ENCODE measurements at regions not wholly inside any gene's neighbourhood (a gene's known extent, or its start where the extent isn't known, plus 50 kb on each side); places are given as distances from the start of the nearest gene placed in this dataset.

GRCh38 chr1:77632216-77632615 is 50.2 kb downstream of the ZZZ3 start:
- TF ChIP-seq, protein P1, sequence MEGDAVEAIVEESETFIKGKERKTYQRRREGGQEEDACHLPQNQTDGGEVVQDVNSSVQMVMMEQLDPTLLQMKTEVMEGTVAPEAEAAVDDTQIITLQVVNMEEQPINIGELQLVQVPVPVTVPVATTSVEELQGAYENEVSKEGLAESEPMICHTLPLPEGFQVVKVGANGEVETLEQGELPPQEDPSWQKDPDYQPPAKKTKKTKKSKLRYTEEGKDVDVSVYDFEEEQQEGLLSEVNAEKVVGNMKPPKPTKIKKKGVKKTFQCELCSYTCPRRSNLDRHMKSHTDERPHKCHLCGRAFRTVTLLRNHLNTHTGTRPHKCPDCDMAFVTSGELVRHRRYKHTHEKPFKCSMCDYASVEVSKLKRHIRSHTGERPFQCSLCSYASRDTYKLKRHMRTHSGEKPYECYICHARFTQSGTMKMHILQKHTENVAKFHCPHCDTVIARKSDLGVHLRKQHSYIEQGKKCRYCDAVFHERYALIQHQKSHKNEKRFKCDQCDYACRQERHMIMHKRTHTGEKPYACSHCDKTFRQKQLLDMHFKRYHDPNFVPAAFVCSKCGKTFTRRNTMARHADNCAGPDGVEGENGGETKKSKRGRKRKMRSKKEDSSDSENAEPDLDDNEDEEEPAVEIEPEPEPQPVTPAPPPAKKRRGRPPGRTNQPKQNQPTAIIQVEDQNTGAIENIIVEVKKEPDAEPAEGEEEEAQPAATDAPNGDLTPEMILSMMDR (conservative IDR thresholded peaks at IDR 0.05), result no peak
- no peak overlapping the region; the same call in 1 of the 2 replicates for H3K27ac ChIP-seq

GRCh38 chr1:77631751-77632150 is 50.7 kb downstream of the ZZZ3 start:
- TF ChIP-seq, protein P1 (conservative IDR thresholded peaks at IDR 0.05), result no peak
- no peak overlapping the region for H3K27ac ChIP-seq

DNA sequence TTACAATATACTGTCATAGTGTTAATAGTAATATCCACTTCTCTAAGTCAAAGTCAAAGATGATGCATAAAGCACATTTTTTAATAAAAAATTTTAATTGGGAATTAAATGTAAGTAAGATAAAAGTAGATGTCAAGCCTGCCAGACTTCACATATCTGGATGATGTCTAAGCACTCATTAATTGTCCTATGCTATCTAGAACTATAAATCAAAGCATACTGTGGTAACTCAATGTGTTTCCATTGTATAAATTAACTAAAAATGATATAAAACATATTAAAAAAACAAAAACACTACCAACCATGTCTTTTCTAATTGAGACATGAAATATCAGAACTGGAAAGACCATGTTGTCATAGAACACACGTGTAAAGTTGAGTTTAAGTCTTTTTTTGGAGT is 51.2 kb downstream of the ZZZ3 start:
- no peak overlapping the region for H3K27ac ChIP-seq
- TF ChIP-seq, protein P1 (conservative IDR thresholded peaks at IDR 0.05), result no peak

DNA sequence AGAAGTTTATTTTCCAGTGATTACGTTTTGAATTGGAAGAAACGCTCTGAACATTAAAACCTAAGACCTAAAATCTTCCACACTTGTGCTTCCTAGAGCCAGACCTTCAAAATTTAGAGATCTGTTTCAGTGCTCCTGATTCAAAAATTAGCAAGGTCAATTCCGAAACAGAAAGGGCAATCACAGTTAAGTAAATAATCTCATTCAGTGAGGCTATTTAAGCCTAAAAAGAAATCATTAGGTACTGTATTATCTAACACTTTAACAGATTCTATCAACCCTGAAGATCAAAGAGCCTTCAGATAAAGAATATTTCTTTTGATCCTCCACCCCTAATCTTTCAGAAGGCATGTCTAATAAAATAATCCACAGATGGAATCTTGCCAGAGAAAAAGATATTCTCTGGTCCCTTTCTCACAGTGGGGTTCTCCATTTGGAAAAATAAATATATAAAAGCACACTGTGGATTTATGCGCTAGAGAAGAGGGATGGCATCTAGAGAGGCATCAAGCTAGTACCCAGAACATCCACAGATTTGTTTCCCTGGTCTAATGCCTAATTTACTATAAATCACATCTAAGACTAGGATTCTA is 54.4 kb downstream of the ZZZ3 start:
- TF ChIP-seq, protein P1 (conservative IDR thresholded peaks at IDR 0.05), result no peak
- no peak overlapping the region for H3K27ac ChIP-seq

DNA sequence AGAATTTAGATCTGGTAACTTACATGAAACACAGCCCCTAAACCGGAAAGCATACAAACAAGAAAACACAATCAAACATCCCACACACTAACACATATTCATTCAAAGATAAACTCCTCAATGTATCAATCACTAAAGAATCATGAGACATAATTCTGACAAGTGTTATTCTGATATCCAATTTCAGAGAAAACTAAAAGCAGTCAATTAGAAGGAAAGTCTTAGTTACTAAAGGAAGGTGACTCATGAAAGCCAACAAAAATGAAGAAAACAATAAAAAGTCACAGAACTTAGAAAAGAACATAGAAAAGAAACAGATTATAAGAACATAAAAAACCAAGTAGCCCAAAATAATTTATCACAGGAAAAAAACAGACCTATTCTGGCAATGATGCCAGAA is 57.2 kb downstream of the ZZZ3 start:
- TF ChIP-seq, protein P1 (conservative IDR thresholded peaks at IDR 0.05), result no peak
- no peak overlapping the region for H3K27ac ChIP-seq

DNA sequence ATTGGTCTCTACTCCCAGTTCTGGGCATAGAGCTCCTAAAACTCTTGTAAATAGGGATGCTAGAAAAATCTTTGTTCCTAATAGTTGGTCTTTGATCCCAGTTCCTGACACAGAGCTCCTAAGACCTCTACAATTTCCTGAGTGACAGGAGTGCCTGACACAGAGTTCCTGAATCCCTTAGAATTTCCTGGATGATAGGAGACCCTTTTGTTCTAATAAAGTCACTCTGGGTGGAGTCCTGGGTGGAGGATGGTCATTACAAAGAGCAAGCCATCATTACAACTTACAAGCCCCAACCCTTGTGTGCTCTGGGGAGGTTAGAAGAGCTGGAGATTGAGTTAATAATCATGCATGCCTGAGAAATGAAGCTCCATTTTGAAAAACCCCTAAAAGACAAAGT is 58.4 kb downstream of the ZZZ3 start:
- H3K27ac ChIP-seq, result no peak overlapping the region
- TF ChIP-seq, protein P1 (conservative IDR thresholded peaks at IDR 0.05), result no peak

DNA sequence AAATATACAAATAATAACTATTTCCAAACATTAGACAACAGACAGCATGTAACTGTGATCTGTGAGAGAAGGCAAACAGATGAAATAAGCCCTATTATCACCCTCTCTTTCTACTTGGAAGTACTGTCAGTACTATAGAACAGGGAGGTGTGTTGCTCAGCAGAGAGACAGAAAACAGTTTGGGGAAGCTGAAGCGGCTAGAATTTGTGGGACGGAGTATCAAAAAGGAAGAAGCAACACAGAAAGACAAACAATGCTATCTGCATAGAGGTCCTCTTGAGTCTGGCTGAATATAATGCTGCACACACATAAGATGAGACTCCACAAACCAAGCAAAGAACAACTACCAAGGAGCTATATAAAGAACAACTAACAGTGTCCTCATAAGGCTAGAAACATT is 59.4 kb downstream of the ZZZ3 start:
- no peak overlapping the region for H3K27ac ChIP-seq
- TF ChIP-seq, protein P1 (conservative IDR thresholded peaks at IDR 0.05), result no peak
